HG03066 (cell line): ENCODE measurements at regions not wholly inside any gene's neighbourhood (a gene's known extent, or its start where the extent isn't known, plus 50 kb on each side); places are given as distances from the start of the nearest gene placed in this dataset.
"Not testable (repeated sequence)": the region's sequence is repeated elsewhere in the genome, so short reads cannot be mapped to it uniquely, and the experiment has no call there.

Experiments used
- ATAC-seq: cut with Tn5 transposase; IDR thresholded peaks from one replicate; pipeline ENCODE4 v1.9.1; 2021; ENCODE audit warnings: low read depth; ENCODE audit not compliant: unreplicated experiment

- ATAC-seq: no peak
Measured at GRCh38 chrX:121831601-121832000, 784.2 kb downstream of the GLUD2 start.

DNA sequence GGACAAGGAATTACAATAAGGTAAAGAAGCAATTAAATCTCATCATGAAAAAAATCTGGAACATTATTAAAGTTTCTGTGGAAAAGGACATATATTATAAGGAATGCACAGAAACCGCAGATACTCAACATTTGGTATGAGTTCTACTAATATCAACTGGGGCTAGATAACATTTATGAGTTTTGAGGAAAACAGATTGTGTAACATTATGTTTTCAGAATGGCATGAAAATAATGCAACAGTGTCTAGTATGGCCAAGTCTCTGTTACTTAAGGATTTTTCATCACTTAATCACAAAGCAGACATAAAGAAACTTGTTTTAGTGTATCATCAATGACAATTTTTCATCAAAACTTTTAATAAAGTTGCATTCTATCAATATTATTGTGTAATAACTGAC is 785.0 kb downstream of the GLUD2 start:
- no peak for ATAC-seq

- no peak for ATAC-seq
Measured at GRCh38 chrX:121836000-121836399, 788.6 kb downstream of the GLUD2 start.

GRCh38 chrX:121851033-121851432 is 803.6 kb downstream of the GLUD2 start:
- ATAC-seq: no peak

DNA sequence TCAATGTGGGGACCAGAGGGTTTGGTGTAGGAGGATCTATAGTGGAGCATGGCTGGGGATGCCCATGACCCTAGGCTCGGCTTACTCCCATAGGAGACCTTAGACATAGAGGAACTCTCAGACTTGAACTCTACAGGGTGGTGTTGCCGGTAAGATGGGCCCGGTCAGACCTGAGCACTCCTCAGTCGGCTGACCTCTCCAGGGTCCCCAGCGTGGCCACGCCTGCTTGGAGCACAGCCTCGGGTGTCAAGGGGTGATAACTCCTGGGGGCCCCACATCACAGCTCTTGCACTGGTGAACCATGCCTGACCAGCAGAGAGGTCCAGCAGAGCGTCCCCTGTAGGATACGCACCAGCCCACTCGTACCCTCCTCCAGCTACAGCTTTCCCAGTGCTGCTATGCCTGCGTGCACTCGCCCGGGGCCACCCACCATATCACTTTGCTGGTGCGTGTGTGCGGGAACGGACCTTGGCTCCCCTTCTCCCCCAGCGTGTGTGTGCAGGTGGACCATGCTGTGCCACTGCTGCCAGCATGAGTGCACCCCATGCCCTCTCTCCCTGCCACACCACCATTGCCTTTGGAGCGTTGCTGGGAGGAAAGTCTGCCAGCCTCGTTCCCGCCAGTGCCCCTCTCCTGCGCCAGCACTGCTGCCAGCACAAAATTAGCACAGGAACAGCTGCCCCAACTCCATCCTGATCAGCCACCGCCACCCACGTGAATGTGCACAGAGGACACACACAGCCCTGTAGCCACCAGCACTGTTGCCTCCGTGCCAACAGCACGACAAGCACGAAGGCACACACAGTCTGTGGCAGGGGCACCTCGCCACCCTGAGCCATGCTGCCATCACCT is 806.6 kb downstream of the GLUD2 start:
- no peak for ATAC-seq

- ATAC-seq: no peak
Measured at GRCh38 chrX:121854614-121854911, 807.2 kb downstream of the GLUD2 start.

DNA sequence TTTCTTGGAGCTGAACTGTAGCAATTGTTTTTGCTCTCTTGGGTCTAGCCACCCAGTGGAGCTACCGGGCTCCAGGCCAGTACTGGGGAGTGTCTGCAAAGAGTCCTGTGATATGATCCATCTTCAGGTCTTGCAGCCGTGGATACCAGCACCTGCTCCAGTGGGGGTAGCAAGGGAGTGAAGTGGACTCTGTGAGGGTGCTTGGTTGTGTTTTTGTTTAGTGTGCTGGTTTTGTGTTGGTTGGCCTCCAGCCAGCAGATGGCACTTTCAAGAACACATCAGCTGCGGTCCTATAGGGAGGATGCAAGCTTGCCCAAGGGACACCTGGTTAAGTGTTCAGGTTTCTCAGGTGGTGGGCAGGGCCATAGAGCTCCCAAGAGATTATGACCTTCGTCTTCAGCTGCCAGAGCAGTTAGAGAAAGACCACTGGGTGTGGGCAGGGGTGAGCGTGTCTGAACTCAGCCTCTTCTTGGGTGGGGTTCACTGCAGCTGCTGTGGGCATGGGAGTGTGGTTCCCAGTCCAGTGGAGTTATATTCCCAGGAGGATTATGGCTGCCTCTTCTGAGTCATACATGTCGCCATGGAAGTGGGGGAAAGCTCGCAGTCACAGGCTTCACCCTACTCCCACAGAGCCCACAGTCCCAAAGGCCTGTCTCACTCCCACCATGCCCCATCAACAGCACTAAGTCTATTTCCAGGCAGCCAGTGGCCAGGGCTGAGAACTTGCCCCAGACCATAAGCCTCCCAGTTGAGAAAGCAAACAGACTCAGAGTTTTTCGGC is 811.6 kb downstream of the GLUD2 start:
- no peak for ATAC-seq

DNA sequence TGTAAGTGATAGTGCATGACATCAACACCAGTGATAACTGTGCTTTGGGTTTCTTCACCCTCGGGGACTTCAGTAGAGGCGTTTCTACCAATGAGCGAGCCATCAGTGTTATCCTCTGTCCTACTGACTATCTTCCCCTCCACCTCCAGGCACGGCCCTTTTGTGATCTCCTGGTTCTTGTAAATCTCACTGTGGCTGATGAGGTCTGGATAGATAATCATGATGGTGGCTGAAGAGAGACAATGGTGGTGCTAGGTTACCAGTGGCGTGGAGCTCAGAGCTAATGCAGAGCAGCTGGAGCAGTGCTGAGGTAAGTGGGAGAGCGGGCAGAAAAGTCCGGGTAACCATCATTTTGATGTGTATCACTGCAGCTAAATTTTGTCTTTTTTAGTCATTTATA is 816.6 kb downstream of the GLUD2 start:
- no peak for ATAC-seq

DNA sequence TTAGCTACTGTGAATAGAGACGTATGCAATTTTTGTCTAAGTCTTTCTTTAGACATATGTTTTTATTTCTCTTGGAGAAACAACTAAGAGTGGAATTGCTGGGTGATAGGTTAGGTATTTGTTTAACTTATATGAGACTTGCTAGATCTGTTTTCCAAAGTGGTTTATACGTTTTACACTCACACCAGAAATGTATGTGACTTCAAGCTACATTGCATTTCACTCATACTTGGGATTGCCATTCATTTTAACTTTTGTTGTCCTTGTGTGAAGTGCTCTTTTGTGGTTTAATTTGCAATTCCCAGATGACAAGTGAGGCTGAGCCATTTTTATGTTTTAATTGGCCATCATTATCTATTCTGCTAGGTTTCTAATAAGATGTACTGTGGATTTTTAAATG is 817.2 kb downstream of the GLUD2 start:
- no peak for ATAC-seq

- no peak for ATAC-seq
Measured at GRCh38 chrX:121869876-121870477, 822.6 kb downstream of the GLUD2 start.

DNA sequence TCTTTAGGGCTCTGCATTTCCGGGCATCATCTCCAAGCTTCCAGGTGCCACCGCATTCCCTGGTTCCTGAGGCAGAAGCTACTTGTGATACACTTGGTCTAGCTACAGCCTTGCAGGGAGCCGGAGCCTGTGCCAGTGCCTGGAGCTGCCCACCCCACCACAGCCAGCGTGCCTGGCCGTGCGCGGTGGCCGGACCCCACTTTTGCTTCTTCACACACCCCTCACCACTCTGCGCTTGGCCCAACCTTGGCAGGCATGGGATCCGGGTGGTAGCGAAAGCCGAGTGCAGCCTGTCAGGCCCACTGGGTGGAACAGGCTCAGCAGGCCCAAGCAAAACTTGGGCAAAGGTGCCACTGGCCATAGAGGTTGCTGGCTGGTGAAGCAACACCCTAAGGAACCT is 823.7 kb downstream of the GLUD2 start:
- ATAC-seq: no peak

GRCh38 chrX:121876305-121876704 is 828.9 kb downstream of the GLUD2 start:
- no peak for ATAC-seq

DNA sequence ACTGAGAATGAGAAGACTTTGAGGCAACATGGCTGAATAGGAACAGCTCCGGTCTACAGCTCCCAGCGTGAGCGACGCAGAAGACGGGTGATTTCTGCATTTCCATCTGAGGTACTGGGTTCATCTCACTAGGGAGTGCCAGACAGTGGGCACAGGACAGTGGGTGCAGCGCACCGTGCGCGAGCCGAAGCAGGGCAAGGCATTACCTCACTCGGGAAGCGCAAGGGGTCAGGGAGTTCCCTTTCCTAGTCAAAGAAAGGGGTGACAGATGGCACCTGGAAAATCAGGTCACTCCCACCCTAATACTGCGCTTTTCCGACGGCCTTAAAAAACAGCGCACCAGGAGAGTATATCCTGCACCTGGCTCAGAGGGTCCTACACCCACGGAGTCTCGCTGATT is 829.9 kb downstream of the GLUD2 start:
- not testable (repeated sequence) for ATAC-seq

- no peak for ATAC-seq
Measured at GRCh38 chrX:121886557-121886956, 839.1 kb downstream of the GLUD2 start.

DNA sequence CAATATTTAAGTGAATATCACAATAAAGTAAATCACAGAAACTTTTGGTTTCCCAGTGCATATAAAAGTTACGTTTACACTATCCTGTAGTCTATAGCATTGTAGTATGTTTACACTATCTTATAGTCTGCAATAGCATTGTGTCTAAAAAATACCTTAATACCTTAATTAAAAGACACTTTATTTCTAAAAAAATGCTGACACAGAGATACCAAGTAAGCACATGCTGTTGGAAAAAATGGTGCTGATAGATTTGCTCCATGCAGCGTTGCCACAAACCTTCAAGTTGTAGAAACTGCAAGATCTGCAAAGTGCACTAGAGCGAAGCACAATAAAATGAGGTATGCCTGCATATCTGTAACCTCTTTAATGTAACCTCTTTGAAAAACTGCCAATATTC is 847.3 kb downstream of the GLUD2 start:
- ATAC-seq: no peak

GRCh38 chrX:121902463-121902862 is 855.1 kb downstream of the GLUD2 start:
- ATAC-seq: no peak

DNA sequence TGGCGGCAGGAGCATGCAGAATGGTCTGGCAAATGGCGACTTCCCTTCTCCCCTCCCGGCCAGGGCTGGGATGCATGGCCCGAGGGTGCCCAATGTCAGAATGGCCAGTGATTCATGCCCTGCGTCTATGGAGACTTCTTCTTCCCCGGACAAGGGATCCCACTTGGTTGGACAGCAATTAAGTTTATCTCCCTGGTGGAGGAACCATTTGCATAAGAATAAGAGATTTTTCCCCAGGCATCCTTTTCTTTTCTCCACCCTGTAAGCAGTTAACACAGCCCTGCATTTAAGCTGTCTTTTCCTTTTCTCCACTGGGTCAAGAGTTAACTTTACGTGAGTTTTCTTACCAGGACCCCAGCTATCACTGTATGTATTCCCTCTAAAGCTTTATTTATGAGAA is 856.6 kb downstream of the GLUD2 start:
- no peak for ATAC-seq

DNA sequence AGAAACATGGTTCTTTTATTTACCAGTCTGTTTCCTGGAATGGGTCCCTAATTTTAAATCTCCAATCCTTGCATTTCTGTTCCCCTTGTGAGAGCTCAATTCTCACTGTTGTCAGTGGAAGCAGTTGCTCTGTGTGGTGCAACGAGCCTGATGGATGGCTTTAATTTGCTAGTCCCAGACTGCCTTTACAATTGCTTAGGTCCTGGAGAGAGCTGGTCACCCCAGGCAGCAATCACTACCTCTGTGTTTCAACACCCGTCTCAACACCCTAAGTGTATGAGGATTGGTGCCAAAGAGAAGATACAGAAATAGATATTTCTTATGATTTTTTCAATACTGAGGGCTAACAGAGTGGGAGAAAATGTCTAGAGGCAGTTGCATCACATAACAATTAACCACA is 873.8 kb downstream of the GLUD2 start:
- ATAC-seq: no peak

- no peak for ATAC-seq
Measured at GRCh38 chrX:121931567-121931966, 884.2 kb downstream of the GLUD2 start.

GRCh38 chrX:121932688-121933087 is 885.3 kb downstream of the GLUD2 start:
- no peak for ATAC-seq

GRCh38 chrX:121949041-121949760 is 901.8 kb downstream of the GLUD2 start:
- no peak for ATAC-seq
